GM18907 (cell line): ENCODE measurements at regions not wholly inside any gene's neighbourhood (a gene's known extent, or its start where the extent isn't known, plus 50 kb on each side); places are given as distances from the start of the nearest gene placed in this dataset.
"Not testable (repeated sequence)": the region's sequence is repeated elsewhere in the genome, so short reads cannot be mapped to it uniquely, and the experiment has no call there.

Experiments
- ATAC-seq: cut with Tn5 transposase; IDR thresholded peaks from one replicate; pipeline ENCODE4 v1.9.1; 2021; ENCODE audit warnings: mild to moderate bottlenecking, moderate library complexity; ENCODE audit not compliant: unreplicated experiment

DNA sequence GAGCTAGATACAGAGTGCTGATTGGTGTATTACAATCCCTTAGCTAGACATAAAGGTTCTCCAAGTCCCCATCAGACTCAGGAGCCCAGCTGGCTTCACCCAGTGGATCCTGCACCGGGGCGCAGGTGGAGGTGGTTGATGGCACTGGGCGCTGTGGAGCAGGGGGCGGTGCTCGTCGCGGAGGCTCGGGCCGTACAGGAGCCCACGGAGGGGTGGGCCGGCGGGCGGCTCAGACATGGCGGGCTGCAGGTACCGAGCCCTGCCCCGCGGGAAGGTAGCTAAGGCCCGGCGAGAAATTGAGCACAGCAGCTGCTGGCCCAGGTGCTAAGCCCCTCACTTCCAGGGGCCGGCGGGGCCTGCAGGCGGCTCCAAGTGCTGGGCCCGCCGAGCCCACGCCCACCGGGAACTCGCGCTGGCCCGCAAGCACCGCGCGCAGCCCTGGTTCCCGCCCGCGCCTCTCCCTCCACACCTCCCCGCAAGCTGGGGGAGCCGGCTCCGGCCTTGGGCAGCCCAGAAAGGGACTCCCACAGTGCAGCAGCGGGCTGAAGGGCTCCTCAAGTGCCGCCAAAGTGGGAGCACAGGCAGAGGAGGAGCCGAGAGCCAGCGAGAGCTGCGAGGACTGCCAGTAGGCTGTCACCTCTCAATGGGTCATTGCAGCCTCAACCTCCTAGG, 96.4 kb upstream of the MYO10 start:
- not testable (repeated sequence) for ATAC-seq

GRCh38 chr5:17034992-17035391, 98.9 kb upstream of the MYO10 start:
- not testable (repeated sequence) for ATAC-seq

DNA sequence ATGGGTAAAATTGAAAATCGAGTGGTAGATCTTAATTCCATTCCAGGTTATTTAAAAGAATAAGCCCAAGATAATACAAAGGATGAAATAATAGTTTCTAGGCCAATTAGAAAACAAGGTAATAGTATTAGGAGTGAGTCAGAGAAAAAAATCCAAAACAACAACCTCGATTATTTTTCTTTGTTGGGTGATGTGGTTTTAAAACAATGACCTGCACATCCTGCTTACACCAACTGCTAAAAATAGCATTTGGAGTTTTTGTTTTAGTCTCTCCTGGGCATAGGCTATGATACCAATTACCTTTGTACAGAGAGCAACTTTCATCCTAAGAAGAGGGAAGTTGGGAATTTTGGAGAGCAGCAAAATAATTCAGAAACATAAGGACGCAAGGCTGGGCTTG, 101.7 kb upstream of the MYO10 start:
- ATAC-seq: no peak

DNA sequence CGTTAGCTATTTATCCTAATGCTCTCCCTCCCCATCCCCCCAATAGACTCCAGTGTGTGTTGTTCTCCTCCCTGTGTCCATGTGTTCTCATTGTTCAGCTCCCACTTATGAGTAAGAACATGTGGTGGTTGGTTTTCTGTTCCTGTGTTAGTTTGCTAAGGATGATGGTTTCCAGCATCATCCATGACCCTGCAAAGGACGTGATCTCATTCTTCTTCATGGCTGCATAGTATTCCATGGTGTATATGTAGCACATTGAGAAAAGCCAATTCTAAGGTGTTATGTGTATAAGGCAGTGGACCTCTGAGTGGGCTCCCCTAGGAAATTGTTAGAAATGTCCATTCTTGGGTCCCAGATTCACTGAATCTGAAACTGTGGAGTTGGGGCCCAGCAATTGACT, 103.1 kb upstream of the MYO10 start:
- no peak for ATAC-seq

- ATAC-seq: no peak
Observed at GRCh38 chr5:17042041-17042440, 106.0 kb upstream of the MYO10 start.

GRCh38 chr5:17046320-17046719, 110.2 kb upstream of the MYO10 start:
- ATAC-seq: no peak

DNA sequence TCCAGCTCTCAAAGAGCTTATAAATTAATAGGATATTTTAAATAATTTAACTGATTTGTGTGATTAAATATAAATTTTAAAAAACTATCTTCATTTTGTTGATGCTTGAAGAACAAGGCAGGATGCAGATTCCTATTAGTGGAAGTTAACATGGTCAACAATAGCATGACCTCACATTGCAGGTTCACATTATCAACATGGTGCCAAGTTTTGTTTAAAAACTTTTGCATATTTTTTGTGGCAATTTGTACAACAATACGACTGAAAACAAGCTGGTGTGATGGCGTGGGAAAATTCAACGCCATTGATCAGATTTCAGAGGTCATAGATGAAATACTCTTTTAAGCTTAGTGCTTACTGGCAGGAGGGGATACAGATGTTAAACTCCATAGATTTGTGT, 114.1 kb upstream of the MYO10 start:
- ATAC-seq: no peak

DNA sequence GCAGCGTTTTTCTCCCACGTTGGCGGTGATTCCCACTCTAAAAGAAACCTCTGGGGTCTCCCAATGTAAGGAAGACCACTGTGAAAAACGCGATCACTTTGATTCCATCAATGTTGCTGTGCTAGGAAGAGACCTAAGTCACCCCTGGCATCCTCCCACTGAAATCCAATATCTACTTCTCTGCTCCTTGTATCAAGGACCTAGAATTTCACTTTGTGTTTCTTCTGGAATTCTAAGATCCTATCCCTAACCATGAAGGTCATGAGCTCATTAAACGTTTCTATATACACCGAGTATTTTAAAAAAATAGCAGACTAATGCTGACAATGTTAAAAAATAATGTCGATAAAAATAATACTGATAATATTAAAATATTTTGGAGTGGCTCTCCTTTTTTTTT, 118.8 kb upstream of the MYO10 start:
- ATAC-seq: no peak

GRCh38 chr5:17056141-17056631, 120.1 kb upstream of the MYO10 start:
- ATAC-seq: no peak

DNA sequence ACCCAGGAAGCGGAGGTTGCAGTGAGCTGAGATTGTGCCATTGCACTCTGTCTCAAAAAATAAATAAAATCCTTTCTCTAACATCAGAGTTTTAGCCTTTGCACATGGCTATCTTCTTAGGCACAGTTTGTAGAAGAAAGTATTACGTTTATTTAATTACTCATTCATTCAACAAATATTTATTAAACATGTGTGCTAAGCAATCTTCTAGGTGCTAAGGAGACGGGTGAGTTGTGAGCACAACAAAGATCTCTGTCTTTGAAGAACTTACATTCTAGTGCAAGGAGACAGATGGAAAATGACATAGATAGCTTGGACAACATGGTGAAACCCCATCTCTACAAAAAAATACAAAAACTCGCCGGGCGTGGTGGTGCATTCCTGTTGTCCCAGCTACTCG, 122.3 kb upstream of the MYO10 start:
- no peak for ATAC-seq

- ATAC-seq: no peak
Observed at GRCh38 chr5:17061973-17062470, 125.9 kb upstream of the MYO10 start.

DNA sequence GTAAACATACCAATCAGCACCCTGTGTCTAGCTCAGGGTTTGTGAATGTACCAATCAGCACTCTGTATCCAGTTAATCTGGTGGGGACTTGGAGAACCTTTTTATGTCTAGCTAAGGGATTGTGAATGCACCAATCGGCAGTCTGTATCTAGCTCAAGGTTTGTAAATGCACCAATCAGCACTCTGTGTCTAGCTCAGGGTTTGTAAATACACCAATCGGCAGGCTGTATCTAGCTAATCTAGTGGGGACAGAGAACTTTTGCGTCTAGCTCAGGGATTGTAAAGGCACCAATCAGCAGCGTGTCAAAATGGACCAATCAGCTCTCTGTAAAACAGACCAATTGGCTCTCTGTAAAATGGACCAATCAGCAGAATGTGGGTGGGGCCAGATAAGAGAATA, 126.7 kb upstream of the MYO10 start:
- ATAC-seq: not testable (repeated sequence)

- no peak for ATAC-seq
Observed at GRCh38 chr5:17064241-17064640, 128.2 kb upstream of the MYO10 start.

- ATAC-seq: no peak
Observed at GRCh38 chr5:17065458-17065857, 129.4 kb upstream of the MYO10 start.

GRCh38 chr5:17066026-17066425, 129.9 kb upstream of the MYO10 start:
- not testable (repeated sequence) for ATAC-seq

DNA sequence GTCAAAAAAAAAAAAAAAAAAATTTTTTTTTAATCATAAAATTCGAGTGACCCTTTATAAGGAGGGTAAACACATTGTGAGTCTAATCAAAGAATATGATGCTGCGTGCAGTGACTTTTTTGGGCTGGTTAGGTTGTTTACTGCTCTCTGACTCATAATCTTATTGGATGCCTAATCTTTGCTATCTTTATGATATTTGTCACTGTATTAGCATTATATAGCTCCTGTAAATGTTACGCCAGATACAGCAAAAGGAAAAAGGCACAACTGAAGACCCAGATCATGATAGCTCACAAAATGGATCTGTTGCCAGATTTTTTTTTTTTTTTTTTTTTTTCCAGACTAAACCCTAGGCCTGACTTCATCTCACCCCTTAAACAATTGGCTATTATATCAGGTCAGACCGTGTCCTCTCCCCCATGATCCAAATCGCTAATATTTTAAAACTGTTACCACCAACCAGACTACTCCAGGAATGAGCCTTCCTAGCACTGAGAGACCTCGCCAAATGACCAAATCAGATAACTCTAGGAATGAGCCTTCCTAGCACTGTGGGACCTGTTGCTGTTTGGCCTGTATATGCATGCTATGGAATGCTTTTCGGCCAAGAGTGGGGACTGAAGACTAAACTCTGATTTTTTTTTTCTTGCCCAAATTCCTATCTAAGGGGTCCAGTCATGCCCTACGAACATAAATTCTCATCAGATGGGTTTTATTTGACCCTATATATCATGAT, 131.7 kb upstream of the MYO10 start:
- no peak for ATAC-seq

DNA sequence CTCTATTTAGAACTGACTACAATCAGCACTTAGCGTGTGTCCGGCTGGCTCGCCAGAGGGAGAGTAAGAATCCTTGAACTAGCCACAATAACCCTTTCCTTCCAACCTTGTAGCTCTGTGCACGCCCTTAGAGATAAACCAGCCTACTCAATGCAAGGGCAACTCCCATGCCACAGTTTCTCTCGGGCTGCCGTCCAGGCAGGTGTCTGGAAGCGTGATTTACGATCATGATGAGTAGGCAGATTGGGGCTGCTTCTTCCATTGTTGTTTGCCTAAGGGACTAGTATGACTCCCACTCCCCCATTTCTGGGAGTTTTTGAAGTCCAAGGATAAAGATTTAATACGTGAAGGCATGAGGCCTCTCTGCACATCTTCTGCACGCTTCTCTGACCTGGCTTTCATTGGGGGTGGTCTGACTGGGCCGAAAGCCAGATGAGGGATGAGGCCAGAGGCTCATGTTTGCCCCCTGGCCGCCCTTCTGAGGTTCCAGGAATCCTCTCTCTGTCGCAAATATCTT, 134.0 kb upstream of the MYO10 start:
- no peak for ATAC-seq

DNA sequence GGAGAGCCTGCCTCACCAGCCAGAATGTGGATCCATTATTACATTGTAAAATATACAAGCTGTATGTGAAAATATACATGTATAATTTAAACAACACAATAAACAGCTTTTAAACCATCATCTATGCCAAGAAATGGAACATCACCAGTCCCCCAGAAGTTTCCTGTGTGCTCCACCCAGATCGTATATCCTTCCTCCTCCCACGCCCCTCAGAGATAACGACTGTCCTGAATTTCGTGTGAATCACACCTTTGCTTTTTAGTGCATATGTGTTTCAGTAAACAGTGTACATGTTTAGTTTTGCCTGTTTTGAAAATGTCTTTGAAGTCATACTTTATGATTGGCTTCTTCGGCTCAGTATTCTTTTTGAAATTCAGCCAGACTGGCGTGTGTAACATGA, 134.6 kb upstream of the MYO10 start:
- no peak for ATAC-seq

DNA sequence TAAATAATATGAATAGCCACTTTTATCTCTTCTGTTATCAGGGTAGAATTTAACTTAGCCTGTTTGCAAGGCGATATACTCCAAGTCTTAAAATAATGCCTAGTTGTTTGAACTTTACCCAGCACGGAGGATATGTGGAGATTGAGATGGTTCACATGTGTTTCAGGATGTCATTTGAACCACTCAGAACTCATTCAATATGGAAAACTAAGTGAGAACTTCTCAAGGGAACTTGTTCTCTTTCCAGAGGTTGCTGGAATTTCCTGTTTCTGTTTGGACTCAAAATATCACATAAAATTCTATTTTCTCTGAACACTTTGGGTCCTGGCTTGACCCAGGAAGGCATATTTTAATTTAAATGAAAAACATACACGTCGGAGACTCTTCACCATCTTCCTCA, 139.1 kb upstream of the MYO10 start:
- ATAC-seq: no peak

DNA sequence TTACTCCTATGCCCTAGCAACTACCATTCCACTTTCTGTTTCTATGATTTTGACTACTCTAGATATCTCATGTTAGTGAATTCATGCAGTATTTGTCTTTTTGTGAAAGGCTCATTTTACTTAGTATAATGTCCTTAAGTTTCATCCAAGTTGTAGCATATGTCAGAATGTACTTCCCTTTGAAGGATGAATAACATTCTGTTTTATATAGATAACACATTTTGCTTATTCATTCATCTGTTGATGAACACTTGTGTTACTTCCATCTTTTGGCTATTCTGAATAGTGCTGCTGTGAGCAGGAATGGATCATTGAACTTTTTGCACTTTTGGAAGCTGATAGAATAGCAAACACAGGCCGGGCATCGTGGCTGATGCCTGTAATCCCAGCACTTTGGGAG, 140.2 kb upstream of the MYO10 start:
- ATAC-seq: no peak

- ATAC-seq: no peak
Observed at GRCh38 chr5:17077440-17078233, 139.8 kb upstream of the BASP1 start.
